ENCODE measurements at regions not wholly inside any gene's neighbourhood (a gene's known extent, or its start where the extent isn't known, plus 50 kb on each side); places are given as distances from the start of the nearest gene placed in this dataset.

DNA sequence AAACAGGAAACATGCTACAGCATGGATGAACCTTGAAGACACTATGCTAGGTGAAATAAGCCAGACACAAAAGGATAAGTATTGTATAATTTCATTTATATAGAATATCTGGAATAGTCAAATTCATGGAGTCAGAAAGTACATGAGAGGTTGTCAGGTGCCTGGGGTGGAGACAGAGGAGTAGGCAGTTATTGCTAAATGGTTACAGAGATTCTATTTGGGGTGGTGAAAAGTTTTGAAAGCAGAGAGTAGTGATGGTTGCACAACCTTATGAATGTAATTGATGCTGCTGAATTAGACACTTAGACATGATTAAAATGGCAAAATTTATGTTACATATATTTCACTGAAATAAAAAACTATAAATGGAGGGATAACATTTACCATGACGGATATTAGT lies 197.4 kb downstream of the VAPA start:
- TF ChIP-seq CTCF (IDR thresholded peaks at IDR 0.05), result no peak
- no peak for TF ChIP-seq POLR2A (IDR thresholded peaks at IDR 0.05)
- no peak for TF ChIP-seq POLR2AphosphoS5 (IDR thresholded peaks at IDR 0.05; ENCODE audit: insufficient read depth in 1 of 2, low read depth in 1 of 2)
- Histone ChIP-seq H3K4me3 (no peak overlapping the region), H3K27me3 (no peaks in the 10 kb centered on the region), H3K4me1 (peaks cover 21% of the 10 kb centered on the region), H3K9me3 (no peaks in the 10 kb centered on the region), H3K36me3 (no peaks in the 10 kb centered on the region), H3K27ac (no peak overlapping the region)
- intact Hi-C loops (cut with DNase I), result no loop called here
- no peak for DNase-seq (ENCODE audit: extremely low spot score in 2 of 2)

GRCh38 chr18:10111944-10112343 lies 198.1 kb downstream of the VAPA start:
- peak in 1 of 2 donors; percentile 52 for DNase-seq (ENCODE audit: extremely low spot score in 2 of 2)
- H3K4me3 ChIP-seq, result no peak overlapping the region
- no peaks in the 10 kb centered on the region for H3K36me3 ChIP-seq
- no peak for TF ChIP-seq POLR2A (IDR thresholded peaks at IDR 0.05)
- TF ChIP-seq CTCF (IDR thresholded peaks at IDR 0.05), result no peak
- TF ChIP-seq POLR2AphosphoS5 (IDR thresholded peaks at IDR 0.05; ENCODE audit: insufficient read depth in 1 of 2, low read depth in 1 of 2), result no peak
- no peaks in the 10 kb centered on the region for H3K27me3 ChIP-seq
- intact Hi-C loops (cut with DNase I), result no loop called here
- peak overlapping the region; percentile 18 for H3K27ac ChIP-seq
- H3K9me3 ChIP-seq, result no peaks in the 10 kb centered on the region
- peaks cover 21% of the 10 kb centered on the region for H3K4me1 ChIP-seq

DNA sequence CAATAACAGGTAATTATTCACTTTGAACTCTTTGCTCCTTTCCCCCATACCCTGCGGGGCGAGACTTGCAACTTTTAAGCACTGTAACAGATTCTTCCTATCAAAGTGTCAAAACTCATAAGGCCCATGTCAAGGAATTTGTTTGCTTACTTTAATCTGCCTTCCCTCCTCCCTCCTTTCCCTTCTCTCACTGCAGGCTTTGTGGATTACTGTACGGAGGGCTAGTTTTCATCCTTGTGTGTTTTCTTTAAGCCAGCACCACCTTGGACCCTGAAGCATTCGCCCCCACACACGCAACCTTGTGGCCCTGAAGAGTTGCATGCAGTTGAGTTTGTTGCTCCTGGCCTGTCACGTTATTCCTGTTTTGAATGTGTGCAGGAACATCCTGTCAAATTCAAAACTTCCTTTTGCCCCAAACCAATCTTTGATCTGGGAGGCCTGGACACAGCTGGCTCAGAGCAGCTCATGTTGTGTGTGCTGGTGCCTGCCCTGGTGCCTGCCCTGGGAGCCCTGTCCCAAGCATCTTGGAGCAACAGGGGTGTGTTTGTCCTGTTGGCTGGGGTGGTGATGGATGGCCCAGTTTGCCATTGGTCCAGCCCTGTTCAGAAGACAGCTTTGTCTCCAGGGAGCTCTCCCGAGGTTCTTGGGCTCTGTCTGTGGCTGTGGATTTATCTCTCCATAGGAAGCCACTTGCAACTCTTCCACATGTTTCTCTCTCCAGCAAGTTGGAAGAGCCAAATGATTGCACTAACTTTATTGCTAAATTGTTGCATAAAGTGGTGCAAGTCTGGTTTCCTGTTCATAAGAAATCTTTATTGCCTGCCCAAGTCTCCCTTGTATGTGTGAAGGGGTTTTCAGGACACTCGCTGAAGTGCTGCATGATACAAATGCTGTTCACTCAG lies 199.6 kb downstream of the VAPA start:
- TF ChIP-seq POLR2A (IDR thresholded peaks at IDR 0.05) (no peak), POLR2AphosphoS5 (IDR thresholded peaks at IDR 0.05; ENCODE audit: insufficient read depth in 1 of 2, low read depth in 1 of 2) (no peak), CTCF (IDR thresholded peaks at IDR 0.05) (no peak)
- intact Hi-C loops (cut with DNase I), result no loop called here
- Histone ChIP-seq H3K4me3 (no peak overlapping the region), H3K36me3 (no peaks in the 10 kb centered on the region), H3K4me1 (peaks cover 21% of the 10 kb centered on the region), H3K27ac (no peak overlapping the region), H3K9me3 (no peaks in the 10 kb centered on the region), H3K27me3 (no peaks in the 10 kb centered on the region)
- DNase-seq (ENCODE audit: extremely low spot score in 2 of 2), result peak in 1 of 2 donors; percentile 64

DNA sequence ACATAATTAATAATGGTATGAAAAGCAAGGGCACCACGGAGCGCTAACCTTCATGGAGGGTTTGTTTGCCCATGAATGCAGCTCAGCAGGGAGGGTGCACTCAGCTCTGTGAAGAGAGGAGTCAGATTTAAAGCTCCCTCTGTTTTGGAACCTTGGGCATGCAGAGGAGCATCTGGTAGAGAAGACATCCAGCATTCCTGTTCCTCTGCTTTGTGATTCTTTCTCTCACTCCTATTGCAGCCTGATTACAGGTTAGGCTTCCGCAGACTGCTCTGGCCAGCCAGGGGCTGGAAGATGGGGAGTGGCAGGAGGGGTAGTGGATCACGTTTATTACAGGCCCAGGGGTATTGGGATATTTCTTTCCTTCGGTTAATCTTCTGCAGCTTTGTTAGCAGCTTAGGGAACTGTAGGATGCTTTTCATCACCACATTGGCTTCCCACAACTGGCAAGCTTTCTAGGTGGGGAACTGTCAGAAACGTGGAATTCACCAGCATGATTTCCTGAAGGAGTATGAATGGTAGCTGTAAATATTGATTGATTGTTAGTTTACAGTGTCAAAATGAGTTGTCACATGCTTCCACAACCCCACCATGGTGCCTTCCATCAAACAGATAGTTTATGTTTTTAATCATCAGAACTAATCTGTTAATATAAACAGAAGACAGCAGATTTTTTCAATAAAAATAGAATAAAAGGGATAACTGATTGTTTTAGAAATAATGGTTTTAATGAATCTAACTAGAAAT lies 201.1 kb downstream of the VAPA start:
- no peaks in the 10 kb centered on the region for H3K36me3 ChIP-seq

More for the DNA sequence above, 201.1 kb downstream of the VAPA start:
- peaks cover 22% of the 10 kb centered on the region for H3K4me1 ChIP-seq
- no peak overlapping the region for H3K4me3 ChIP-seq
- H3K9me3 ChIP-seq, result no peaks in the 10 kb centered on the region
- peak in 1 of 2 donors; percentile 16 for DNase-seq (ENCODE audit: extremely low spot score in 2 of 2)
- no peak overlapping the region for H3K27ac ChIP-seq
- no peaks in the 10 kb centered on the region for H3K27me3 ChIP-seq
- TF ChIP-seq CTCF (IDR thresholded peaks at IDR 0.05) (no peak), POLR2AphosphoS5 (IDR thresholded peaks at IDR 0.05; ENCODE audit: insufficient read depth in 1 of 2, low read depth in 1 of 2) (no peak), POLR2A (IDR thresholded peaks at IDR 0.05) (no peak)
- intact Hi-C loops (cut with DNase I), result no loop called here
